Spleen (tissue), 7 donors: ENCODE measurements at regions not wholly inside any gene's neighbourhood (a gene's known extent, or its start where the extent isn't known, plus 50 kb on each side); places are given as distances from the start of the nearest gene placed in this dataset.

Experiments used
- POLR2A ChIP-seq, 3 donors: fragments of 450-650 bp; IDR thresholded peaks; one replicate each; pipeline ENCODE4 v1.5.1; 2017; ENCODE audit warnings: antibody characterized with exemption in 3 of 3, mild to moderate bottlenecking in 1 of 3
- POLR2AphosphoS5 ChIP-seq, 3 donors: sonication (generic); formaldehyde crosslinking; IDR thresholded peaks; one replicate each; pipeline ENCODE4 v1.5.1; 2017; ENCODE audit warnings: antibody characterized with exemption in 3 of 3
- TF ChIP-seq, protein P1 (sequence below), 11 experiments: fragments of 200-600 bp in 7 of 11; fragments of 450-650 bp in 4 of 11; sonication (generic) in 4 of 11; IDR thresholded peaks in 8 of 11; conservative IDR thresholded peaks in 3 of 11; 1 replicate in 7 of 11; 2 replicates in 4 of 11; pipeline versions ENCODE4 v1.4.0 to v1.8.0; 2016 to 2021; ENCODE audit warnings: antibody characterized with exemption in 11 of 11, inconsistent platforms in 4 of 11, mild to moderate bottlenecking in 1 of 11
- donor health status: DM: no; HTN: no; CAD: no; lungs with moderate emphysema.
- donor health status: DM: no; HTN: no; CAD: no.
- donor health status: DM: no; HTN: no; CAD: no.

GRCh38 chr5:173535166-173535975 lies 81.1 kb downstream of the BOD1 start:
- TF ChIP-seq, protein P1, sequence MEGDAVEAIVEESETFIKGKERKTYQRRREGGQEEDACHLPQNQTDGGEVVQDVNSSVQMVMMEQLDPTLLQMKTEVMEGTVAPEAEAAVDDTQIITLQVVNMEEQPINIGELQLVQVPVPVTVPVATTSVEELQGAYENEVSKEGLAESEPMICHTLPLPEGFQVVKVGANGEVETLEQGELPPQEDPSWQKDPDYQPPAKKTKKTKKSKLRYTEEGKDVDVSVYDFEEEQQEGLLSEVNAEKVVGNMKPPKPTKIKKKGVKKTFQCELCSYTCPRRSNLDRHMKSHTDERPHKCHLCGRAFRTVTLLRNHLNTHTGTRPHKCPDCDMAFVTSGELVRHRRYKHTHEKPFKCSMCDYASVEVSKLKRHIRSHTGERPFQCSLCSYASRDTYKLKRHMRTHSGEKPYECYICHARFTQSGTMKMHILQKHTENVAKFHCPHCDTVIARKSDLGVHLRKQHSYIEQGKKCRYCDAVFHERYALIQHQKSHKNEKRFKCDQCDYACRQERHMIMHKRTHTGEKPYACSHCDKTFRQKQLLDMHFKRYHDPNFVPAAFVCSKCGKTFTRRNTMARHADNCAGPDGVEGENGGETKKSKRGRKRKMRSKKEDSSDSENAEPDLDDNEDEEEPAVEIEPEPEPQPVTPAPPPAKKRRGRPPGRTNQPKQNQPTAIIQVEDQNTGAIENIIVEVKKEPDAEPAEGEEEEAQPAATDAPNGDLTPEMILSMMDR (IDR thresholded peaks at IDR 0.05 in 8 of 11, conservative IDR thresholded peaks at IDR 0.05 in 3 of 11): no peak
- TF ChIP-seq POLR2A (IDR thresholded peaks at IDR 0.05) (no peak), POLR2AphosphoS5 (IDR thresholded peaks at IDR 0.05) (no peak)
